SIG-M5 treated with dmso at 0.1 percent for 504 hours (cell line): ENCODE measurements at regions not wholly inside any gene's neighbourhood (a gene's known extent, or its start where the extent isn't known, plus 50 kb on each side); places are given as distances from the start of the nearest gene placed in this dataset.
"Not testable (repeated sequence)": the region's sequence is repeated elsewhere in the genome, so short reads cannot be mapped to it uniquely, and the experiment has no call there.

Experiments
- DNase-seq: peaks from one replicate; lab custom pipeline; 2025; ENCODE audit not compliant: unreplicated experiment; lab: John Stamatoyannopoulos, UW

- not testable (repeated sequence) for DNase-seq
These were observed 118.6 kb downstream of the ATP6V0E2 start for GRCh38 chr7:149992366-149992765.

GRCh38 chr7:149995369-149996026 lies 121.7 kb downstream of the ATP6V0E2 start:
- not testable (repeated sequence) for DNase-seq

- DNase-seq, result not testable (repeated sequence)
These were observed 127.2 kb downstream of the ATP6V0E2 start for GRCh38 chr7:150000780-150001599.

GRCh38 chr7:150003304-150003810 lies 129.6 kb downstream of the ATP6V0E2 start:
- no peak for DNase-seq

GRCh38 chr7:150003973-150004372 lies 130.2 kb downstream of the ATP6V0E2 start:
- not testable (repeated sequence) for DNase-seq

GRCh38 chr7:150004843-150005242 lies 131.1 kb downstream of the ATP6V0E2 start:
- DNase-seq, result not testable (repeated sequence)

- DNase-seq, result not testable (repeated sequence)
These were observed 136.0 kb downstream of the ATP6V0E2 start for GRCh38 chr7:150009620-150010303.

GRCh38 chr7:150016651-150017189 lies 143.0 kb downstream of the ATP6V0E2 start:
- DNase-seq, result peak; percentile 47

GRCh38 chr7:150020210-150020609 lies 146.4 kb downstream of the ATP6V0E2 start:
- not testable (repeated sequence) for DNase-seq

GRCh38 chr7:150024550-150025490 lies 151.1 kb downstream of the ATP6V0E2 start:
- not testable (repeated sequence) for DNase-seq

GRCh38 chr7:150025802-150026201 lies 152.0 kb downstream of the ATP6V0E2 start:
- DNase-seq, result not testable (repeated sequence)

GRCh38 chr7:150028344-150029012 lies 154.7 kb downstream of the ATP6V0E2 start:
- not testable (repeated sequence) for DNase-seq

- DNase-seq, result not testable (repeated sequence)
These were observed 155.2 kb downstream of the ATP6V0E2 start for GRCh38 chr7:150029013-150029389.

- not testable (repeated sequence) for DNase-seq
These were observed 158.0 kb downstream of the ATP6V0E2 start for GRCh38 chr7:150031733-150032132.

- not testable (repeated sequence) for DNase-seq
These were observed 159.9 kb downstream of the ATP6V0E2 start for GRCh38 chr7:150033711-150034110.

- not testable (repeated sequence) for DNase-seq
These were observed 162.0 kb downstream of the ATP6V0E2 start for GRCh38 chr7:150035769-150036168.

GRCh38 chr7:150039061-150039460 lies 165.3 kb downstream of the ATP6V0E2 start:
- DNase-seq, result not testable (repeated sequence)

- not testable (repeated sequence) for DNase-seq
These were observed 168.5 kb downstream of the ATP6V0E2 start for GRCh38 chr7:150042281-150042680.

- DNase-seq, result peak; percentile 15
These were observed 171.0 kb downstream of the ATP6V0E2 start for GRCh38 chr7:150044771-150045170.
